Stimulated activated CD4-positive, alpha-beta T cell treated with anti-CD3 and anti-CD28 coated beads, Interleukin-1b, Interleukin-23, amount 100 ng/mL, for 4 hours (primary cell): ENCODE measurements at regions not wholly inside any gene's neighbourhood (a gene's known extent, or its start where the extent isn't known, plus 50 kb on each side); places are given as distances from the start of the nearest gene placed in this dataset.

Source experiments
- DNase-seq, 2 donors: peaks; one replicate each; pipeline ENCODE4 v3.0.0-alpha.2; 2020; ENCODE audit warnings: low read depth in 2 of 2

- DNase-seq: no peak
These were observed 616.3 kb downstream of the EBF1 start for GRCh38 chr5:158483281-158483860.

GRCh38 chr5:158482125-158482524 lies 617.6 kb downstream of the EBF1 start:
- DNase-seq: no peak

DNA sequence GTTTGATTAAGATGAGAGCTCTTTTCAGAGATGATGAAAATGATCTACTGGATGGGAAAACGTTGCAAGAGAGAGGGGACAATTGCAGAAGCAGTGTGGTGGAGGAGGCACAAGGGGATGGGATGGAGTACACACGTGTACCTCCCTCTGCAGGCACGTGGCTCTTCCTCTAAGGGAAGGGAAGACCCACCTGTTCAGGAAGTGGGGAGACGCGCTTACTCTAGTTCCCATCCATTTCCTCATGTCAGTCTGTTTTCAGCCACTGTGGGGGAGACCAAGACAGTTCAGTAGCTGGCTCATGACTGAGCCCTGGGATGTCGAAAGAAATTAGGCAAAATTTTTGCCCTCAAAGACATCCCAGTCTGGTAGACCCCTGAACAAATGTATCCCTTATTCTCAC lies 619.2 kb upstream of the CLINT1 start:
- no peak for DNase-seq

DNA sequence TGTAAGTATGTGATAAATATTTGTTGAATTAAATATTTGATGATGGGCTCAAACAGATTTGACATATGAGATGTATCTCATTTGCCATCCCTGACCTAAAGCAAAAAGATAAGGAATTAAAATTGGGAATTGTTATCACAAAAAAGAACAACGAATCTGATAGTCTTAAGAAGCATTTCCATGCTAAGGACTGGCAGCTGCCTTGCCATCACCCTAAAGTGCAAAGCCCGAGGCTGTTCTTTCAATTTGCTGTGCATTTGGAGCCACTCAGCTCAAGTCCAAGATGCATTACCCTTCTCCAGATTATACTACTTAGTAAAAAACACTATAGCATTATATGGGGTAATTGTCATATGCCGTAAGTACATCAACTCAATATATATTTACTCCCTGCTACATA lies 618.3 kb upstream of the CLINT1 start:
- DNase-seq: no peak

DNA sequence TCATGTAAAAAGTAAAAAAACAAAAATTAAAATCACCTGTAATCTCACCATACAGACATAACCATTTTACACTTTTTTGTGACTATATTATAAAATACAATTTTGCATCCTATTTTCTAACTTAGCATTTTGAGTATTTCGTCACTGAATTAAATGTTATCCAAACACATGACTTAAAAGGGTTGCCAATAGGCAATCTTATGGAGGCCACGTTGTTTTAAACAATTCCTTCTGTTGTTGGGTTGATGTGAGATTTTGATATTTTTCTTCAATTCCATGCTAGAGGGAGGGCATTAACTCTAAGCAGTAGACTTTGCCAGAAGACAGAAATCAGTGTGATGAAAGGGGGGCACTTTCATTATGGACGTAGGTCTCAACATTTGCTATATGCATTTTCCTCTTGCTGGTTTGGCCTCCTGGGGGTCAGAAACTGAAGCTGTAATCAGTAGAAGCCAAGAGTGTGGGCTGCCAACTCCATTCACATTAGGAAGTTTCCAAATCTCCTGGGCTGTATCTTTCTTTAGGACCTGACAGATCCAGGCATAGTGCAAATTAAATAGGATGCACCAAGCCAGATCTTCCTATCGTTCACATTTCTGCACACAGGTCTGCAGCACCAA lies 614.2 kb upstream of the CLINT1 start:
- DNase-seq: no peak

DNA sequence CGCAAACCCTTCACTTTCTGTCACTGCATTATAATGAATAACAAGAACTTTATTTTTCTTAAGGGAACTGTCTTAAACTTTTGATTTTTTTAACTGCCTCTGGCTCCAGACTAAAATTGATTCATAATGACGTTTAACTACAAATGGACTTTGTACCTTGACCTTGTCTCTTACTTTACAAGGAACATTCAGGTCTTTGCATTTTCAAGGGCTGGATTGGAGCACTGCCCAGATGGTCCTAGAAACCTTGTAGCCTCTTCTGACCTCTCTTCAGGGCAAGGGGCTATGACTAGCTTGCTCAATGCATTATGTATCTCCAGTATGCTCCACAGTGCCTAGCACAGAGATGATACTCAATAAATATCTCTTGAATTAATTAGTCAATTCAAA lies 612.6 kb upstream of the CLINT1 start:
- no peak for DNase-seq

DNA sequence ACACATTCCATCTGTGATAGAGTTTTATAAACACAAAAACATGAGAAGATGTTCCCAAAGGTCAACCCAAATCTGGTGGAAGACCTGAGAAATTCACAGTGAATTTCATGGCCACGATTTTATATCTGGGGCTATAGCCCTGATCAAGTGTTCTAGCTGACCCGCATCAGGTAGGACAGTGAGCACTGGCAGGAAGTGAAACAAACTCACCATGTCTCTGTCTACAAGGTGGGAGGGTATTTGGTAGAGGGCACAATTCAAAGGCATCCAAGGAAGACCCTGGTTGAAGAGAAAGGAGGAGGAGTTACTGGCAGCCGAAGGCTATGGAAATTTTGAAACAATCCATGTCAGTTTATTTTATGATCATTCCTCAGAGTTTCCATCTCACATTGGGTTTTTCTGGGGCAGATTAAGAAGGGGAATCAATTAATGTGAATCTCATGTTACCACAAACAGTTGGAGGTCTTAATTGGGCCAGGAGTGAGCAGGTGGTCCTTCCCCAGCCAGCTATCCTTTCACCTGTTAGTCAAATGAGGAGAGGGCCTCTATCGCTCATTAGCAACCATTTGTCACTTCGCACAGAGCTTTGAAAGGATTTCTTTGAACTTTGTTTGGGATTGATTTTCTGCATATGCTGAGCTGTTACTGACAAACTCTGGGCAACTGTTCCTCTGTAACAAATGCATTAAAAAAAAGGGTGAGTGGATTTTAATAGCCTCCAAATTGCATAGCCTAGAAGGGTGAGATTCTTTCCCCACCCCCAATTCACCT lies 612.0 kb upstream of the CLINT1 start:
- no peak for DNase-seq

- no peak for DNase-seq
These were observed 609.5 kb upstream of the CLINT1 start for GRCh38 chr5:158468444-158468843.

- no peak for DNase-seq
These were observed 607.2 kb upstream of the CLINT1 start for GRCh38 chr5:158466191-158466590.

- no peak for DNase-seq
These were observed 606.4 kb upstream of the CLINT1 start for GRCh38 chr5:158465086-158465972.

DNA sequence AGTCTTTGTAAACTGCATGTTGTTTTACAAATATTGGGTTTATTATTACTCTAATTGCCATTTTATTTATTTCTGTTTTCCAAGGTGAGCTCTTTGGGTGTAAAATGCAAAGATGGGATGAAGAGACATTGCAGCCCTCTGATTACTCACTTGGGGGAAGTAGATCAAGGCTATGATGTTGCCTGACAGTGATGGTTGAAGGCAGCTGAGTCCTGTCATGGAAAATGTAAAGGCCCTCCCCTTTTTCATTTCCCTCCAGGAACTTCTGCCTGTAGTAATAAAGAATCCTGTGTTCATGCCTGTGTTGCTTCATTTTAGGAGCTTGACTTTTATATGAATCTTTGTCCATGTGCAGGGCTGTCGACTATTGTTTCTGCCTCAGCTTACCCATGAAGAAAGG lies 605.4 kb upstream of the CLINT1 start:
- DNase-seq: no peak

DNA sequence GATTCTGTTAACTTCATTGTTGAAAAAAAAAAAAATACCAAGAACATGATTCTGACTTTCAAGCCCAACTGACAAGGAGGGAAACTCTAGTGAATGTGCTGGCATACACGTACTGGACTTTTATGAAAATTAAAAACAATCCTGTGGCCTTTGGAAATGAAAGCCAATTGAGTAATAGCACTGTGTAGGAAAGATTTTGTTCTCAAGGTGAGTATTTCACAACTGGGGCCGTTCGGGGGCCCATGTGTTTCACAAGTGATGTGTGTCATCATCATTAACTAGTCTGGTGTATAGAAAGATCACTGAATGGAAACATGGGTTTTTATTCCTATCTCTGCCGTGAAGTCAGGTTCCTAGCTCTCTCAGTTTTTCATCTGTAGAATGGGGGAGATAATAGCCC lies 605.0 kb upstream of the CLINT1 start:
- DNase-seq: no peak

- no peak for DNase-seq
These were observed 604.2 kb upstream of the CLINT1 start for GRCh38 chr5:158463188-158463587.

DNA sequence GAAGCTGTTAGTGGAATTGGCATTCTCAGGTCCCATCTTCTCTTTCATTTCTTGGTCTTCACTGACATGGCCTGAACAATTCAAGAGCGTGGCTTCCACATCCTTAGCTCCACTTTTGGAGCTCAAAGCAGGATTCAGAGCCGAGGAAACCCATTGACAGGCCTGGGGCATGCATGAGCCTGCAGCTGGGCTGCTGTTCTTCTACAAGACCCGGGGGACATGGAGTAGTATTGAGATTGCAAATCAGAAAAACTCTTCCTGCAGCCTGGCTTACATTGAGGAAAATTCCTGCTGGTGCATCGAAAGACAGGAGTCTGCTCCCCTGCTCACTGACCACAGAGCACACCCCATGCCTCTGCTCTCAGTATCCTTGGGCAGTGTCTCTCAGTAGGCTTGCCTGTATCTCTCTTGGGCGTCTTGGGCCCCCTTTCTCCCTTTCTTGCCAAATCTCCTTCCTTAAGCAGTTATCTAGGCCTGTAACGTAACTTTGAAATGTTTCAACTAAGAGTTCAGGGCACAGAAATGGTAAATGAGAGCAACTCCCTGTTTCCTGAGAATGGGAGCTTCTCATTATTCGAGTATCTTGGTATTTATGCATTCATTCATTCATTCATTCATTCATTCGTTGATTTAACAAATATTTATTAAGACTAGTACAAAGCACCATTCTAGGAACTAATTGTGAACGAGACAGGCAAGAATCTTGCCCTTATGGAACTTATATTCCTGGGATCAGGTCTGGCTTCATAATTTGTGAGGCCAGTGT lies 603.6 kb upstream of the CLINT1 start:
- DNase-seq: no peak

DNA sequence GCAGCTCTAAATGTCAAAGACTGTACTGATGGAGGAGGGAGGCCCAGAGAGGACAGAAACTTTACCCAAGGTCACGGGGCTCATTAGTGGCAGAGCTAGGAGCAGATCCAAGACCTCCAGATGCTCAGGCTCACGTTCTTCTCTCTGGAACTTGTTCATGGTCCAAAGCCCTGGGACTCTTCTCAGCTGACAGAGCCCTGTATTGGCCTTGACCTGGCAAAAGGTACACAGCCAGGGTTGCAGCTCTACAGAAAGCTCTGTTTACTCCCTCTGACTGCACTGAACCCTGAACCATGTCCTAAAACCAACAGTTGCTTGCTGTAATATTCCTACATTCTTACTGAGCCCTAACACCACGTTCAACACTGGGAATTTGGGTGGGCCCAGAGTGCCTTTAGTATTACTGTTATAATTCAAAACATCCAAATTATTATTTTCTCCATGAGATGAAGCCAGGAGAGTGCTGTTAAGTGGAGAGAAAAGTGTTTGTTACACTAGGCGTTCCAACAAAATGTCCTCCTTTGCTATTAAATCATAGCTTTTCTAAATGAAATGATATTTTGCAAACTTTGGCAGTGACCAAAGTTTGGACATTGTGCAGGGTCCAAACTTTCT lies 602.4 kb upstream of the CLINT1 start:
- DNase-seq: no peak

- DNase-seq: no peak
These were observed 599.1 kb upstream of the CLINT1 start for GRCh38 chr5:158458086-158458485.

DNA sequence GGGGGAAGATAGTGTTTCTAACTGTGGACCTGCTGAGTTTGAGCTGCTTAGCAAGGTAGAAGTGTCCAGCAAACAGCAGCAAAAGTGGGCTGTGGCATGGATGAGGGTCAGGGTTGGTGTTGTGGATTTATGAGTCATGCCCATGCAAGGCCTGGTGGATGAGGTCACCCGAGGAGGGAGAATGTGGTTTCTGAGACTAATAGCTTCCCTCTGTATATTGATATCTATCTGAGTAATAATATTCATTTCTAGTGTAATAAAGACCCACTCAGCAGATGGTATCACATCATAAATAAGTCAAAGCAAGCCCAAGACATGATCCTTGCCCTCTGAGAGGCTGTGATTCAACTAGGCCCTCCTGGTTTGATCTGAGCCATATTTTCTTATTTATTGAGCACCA lies 597.8 kb upstream of the CLINT1 start:
- no peak for DNase-seq

- DNase-seq: no peak
These were observed 597.3 kb upstream of the CLINT1 start for GRCh38 chr5:158456241-158456640.

GRCh38 chr5:158451993-158452672 lies 593.2 kb upstream of the CLINT1 start:
- DNase-seq: no peak

DNA sequence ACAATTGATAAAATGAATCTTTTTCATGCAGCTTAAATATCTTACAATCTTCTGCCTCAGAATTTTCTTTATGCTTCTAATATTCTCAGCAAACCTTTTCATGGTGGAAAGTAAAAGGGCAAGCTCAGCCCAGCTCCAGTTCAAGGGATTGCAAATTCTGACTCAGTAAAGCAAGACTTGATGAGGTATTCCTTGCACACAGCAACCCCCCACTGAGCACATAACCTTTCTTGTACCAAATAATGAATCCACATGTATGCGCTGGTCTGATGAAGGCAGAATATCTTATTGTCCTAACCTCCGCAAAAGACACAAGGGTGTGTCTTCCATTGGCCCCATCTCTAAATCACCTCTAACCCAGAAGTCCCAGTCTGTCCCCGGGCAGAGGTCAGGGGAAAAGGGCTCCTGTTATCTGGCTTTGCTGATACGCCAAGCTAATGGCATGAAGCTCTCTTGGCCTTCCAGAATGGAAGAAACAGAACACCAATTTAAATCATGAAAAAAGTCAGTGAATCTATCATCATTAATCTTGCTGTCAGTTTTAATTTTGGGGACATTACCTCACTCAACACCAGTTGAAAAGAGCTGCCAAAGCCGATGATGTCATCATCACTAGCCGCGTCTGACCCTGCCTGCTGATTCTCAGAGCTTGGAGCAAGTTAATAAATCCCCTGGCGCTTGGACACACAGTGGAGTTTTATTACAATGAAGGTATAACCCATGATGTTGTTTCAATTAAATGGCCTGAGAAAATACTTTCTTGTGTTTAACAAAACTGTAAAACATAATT lies 592.5 kb upstream of the CLINT1 start:
- no peak for DNase-seq
